ENCODE measurements at regions not wholly inside any gene's neighbourhood (a gene's known extent, or its start where the extent isn't known, plus 50 kb on each side); places are given as distances from the start of the nearest gene placed in this dataset.

DNA sequence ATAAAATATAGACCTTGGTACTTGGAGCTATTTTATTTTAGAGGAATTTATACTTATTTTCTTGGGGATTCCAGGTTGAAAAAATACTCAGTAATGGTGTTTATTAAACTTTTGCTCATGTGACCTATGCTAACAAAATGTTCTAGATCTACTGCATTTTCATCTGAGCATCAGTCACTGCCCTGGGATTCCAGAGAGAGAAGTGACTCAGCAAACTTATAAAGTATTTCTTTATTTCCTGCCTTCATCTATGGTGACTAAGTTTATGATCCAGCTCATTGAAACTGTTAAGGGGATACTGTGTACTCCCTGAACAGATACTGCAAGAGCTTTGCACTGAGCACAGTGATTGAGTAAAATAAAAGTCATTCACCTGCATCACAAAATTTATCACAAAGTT is 298.5 kb upstream of the CDH18 start (continued):
- TF ChIP-seq MTA3 (IDR thresholded peaks at IDR 0.05; ENCODE audit: borderline replicate concordance, low read length), result no peak

DNA sequence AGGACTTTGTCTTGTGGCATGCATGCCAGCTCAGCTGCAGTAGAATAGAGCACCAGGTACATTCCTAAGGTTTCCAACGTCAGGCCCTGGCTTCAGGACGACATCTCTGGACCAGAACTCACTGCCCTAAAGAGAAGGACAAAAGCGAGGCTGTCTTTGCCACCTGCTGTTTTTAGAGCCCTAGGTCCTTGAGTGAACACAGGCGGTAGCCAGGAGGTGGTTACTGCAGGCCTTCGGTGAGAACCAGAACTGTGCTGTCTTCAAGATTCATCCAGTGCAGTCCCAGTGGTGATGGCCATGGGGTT is 288.9 kb upstream of the CDH18 start:
- ChIA-PET CTCF (no interaction called here), RAD21 (ENCODE audit: unreplicated experiment) (no interaction called here), POLR2A (no interaction called here), SMC1A (ENCODE audit: uncharacterized antibody, unreplicated experiment) (no interaction called here)
- H4K20me1 ChIP-seq (ENCODE audit: control insufficient read depth, insufficient read depth), result no peaks in the 10 kb centered on the region
- no peaks in the 10 kb centered on the region for H3K79me2 ChIP-seq (ENCODE audit: control insufficient read depth, insufficient read depth, low read length)
- 19% methylated on average over 5 of the region's 5 CpGs for WGBS (ENCODE audit: insufficient coverage, insufficient replicate concordance, low lambda C conversion rate, missing lambda C conversion rate)
- H3K4me1 ChIP-seq (ENCODE audit: control insufficient read depth, insufficient read depth, low read length), result no peaks in the 10 kb centered on the region
- H3K4me3 ChIP-seq, result no peak overlapping the region
- FAIRE-seq (no peak), ATAC-seq (no peak), DNase-seq (ENCODE audit: low read depth, low spot score) (no peak)
- no peaks in the 10 kb centered on the region for H3K9me3 ChIP-seq (replicated peaks; ENCODE audit: control insufficient read depth, insufficient read depth, low read length)
- BruUV-seq (replicated peaks), result no TSS peak
- no peak overlapping the region for H3K9ac ChIP-seq (ENCODE audit: control insufficient read depth, insufficient read depth, low read length)
- H3K36me3 ChIP-seq (ENCODE audit: control insufficient read depth in 2 of 2, insufficient read depth in 2 of 2, low read length in 1 of 2), result no peaks in the 10 kb centered on the region
- TF ChIP-seq TCF12 (IDR thresholded peaks at IDR 0.05; ENCODE audit: low read depth, low read length) (no peak), ZSCAN29 (IDR thresholded peaks at IDR 0.05) (no peak), MTA2 (IDR thresholded peaks at IDR 0.05; ENCODE audit: low read depth) (no peak), RAD21 (IDR thresholded peaks at IDR 0.05; ENCODE audit: insufficient read depth, low read depth, low read length) (no peak), ZBED1 (IDR thresholded peaks at IDR 0.05; ENCODE audit: borderline replicate concordance) (no peak), SUZ12 (IDR thresholded peaks at IDR 0.05; ENCODE audit: unreplicated experiment) (no peak), SMAD1 (IDR thresholded peaks at IDR 0.05; ENCODE audit: low read depth, partially characterized antibody) (no peak)
- in situ Hi-C loops (cut with MboI), result no loop called here
- H3K27ac ChIP-seq (ENCODE audit: control insufficient read depth, insufficient read depth), result no peak overlapping the region
- no peak overlapping the region for H2AFZ ChIP-seq (ENCODE audit: control insufficient read depth, low read depth, low read length)
- no peaks in the 10 kb centered on the region for H3K27me3 ChIP-seq (replicated peaks in 1 of 2; ENCODE audit: control insufficient read depth in 2 of 2, insufficient read depth in 2 of 2, low read length in 1 of 2)
- H3K4me2 ChIP-seq (ENCODE audit: control insufficient read depth, insufficient read depth), result no peak overlapping the region
- intact Hi-C loops (cut with micrococcal nuclease; ENCODE audit: unreplicated experiment), result no loop called here

Data from GM12878 (cell line).